ENCODE measurements at regions not wholly inside any gene's neighbourhood (a gene's known extent, or its start where the extent isn't known, plus 50 kb on each side); places are given as distances from the start of the nearest gene placed in this dataset.
"Not testable (repeated sequence)": the region's sequence is repeated elsewhere in the genome, so short reads cannot be mapped to it uniquely, and the experiment has no call there.

DNA sequence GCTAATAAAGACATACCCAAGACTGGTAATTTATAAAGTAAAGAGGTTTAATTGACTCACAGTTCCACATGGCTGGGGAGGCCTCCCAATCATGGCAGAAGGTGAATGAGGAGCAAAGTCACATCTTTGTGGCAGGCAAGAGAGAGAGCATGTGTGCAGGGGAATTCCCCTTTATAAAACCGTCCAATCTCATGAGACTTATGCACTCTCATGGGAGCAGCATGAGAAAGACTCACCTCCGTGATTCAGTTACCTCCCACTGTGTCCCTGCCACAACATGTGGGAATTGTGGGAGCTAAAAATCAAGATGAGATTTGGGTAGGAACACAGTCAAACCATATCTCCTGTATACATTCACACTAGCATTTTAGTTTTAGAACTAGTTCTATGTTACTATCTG is 101.7 kb upstream of the NIPA1 start:
- DNase-seq = not testable (repeated sequence)

DNA sequence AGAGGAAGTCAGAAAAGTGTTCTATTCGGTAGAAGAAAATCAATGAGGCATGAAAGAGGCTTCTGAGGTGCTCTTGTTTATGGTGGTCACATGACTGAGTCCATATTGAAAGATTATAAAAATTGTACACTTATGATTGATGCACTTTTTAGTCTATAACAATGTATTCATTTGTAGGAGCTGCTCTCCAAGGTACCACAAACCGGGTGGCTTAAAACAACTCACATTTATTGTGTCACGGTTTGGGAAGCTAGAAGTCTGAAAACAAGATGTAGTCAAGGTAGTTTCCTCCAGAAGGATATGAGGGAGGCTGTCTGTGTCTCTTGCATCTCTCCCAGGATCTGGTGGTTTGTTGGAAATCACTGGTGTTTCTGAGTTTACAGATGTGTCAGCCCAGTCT is 86.6 kb upstream of the NIPA1 start:
- not testable (repeated sequence) for DNase-seq

DNA sequence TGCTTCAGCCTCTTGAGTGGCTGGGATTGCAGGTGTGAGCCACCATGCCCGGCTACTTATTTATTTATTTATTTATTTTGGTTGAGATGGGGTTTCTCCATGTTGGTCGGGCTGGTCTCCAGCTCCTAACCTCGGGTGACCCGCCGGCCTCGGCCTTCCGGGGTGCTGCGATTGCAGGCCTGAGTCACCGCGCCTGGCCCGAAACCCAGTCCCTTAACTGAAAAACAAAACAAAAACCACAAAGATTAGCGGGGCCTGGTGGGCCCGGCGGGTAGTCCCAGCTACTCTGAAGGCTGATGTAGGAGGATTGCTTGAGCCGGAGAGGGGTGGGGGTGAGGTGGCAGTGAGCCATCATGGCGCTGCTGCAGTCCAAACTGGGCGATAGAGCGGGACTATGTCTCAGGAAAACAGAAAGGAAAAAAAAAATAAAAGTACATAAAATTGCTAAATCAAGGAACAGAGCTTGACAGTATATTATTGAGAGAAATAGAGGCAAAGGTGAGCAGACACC is 75.6 kb upstream of the NIPA1 start:
- not testable (repeated sequence) for DNase-seq

DNA sequence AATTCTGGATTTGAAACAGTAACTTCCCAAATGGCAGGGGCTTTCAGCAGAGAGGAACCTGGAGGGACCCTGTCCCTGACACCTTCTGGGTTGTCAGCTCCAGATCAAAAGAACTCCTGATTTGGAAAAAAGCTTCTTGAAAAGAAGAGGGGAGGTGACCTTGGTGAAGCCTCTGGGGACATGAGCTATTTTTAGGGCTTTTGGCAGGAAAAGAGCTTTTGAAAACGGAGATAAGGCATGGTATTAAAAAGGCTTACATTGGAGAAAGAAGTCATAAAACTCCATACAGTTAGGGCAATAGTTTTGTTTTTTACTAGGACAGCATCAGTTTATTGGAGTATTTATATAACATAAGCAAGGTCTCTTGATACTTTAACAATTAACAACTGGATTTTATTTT is 72.5 kb upstream of the NIPA1 start:
- DNase-seq = not testable (repeated sequence)

DNA sequence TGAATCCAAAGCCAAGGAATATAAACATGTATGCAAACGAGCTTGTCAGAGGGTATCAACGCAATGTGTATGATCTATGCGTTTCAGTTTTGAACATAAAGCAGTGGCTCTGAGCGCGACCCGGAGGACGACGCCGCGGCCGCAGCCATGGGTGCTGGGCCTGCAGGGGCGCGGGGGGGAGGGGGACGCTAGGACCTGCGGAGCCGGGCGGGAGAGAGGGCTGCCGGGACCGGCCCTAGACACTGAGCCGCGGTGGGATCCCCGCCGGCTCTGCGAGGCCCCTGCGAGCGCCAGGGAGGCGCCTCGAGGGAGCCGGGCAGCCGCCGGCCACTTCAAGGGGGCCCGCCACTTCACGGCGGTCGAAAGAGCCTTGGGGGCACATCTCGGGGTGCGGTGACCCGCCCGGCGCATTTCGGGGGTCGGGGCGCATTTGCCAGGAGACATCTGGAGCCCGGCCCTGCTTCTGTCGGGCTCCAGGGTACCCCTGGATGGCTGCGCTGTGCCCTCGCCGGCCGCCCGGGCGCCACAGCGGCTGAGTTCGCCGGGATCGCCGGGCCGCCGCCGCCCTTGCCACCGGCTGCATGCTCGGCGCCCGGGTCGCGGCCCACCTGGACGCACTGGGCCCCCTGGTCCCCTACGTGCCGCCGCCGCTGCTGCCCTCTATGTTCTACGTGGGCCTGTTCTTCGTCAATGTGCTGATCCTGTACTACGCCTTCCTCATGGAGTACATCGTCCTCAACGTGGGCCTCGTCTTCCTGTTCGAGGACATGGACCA is 71.9 kb upstream of the NIPA1 start:
- DNase-seq = peak in 2 of 3 experiments; percentile 70 to 77

DNA sequence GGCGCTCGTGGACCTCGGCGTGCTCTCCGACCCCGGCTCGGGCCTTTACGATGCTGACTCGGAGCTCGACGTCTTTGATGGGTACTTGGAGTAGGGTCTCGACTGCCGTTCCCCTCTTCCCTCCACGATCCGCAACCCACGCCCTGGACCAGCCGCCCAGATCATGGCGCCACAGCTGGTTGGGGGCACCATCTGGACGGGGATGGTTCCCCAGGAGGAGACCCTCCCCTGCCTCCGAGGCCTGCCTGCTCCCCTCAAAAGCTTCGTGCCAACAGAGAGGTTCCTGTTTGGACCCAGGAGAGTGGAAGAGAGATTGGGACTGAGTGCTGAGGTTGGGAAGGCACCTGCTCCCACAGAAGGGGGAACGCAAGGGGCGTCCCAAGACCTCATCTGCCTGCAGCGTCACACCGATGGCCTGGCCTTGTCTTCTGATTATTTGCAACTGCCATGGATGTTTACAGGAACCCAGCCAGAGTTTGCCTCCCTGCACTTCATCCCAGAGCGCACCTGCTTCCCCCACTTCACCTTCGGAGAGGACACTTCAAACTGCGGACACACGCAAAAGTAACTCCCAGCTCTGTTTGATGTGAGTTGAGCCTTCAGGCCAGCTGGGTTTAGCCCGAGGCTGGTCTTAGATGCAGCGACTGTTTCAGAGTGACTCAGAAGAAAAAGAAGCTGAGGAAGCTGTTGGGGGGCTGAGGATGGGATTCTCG is 71.2 kb upstream of the NIPA1 start:
- peak; percentile 6 to 83 (median 68) for DNase-seq

DNA sequence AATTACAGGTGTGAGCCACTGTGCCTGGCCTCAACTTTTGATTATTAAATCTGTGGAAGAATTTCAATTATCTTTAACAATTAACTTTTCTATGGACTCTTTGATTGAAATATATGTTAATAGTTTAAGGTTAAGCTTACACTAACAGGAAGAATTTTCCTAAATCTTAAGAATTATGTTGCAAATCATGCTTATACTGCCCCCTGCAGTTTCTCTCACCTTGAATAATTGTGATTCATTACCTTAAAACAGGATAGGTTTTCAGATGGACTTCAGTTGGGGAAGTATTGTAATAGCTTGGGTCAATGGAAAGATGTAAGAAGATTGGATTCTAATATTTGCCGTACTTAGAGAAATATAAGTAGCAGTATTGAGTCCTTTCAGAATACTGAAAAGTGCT is 66.5 kb upstream of the NIPA1 start:
- DNase-seq = peak in 1 of 3 experiments; percentile 12

DNA sequence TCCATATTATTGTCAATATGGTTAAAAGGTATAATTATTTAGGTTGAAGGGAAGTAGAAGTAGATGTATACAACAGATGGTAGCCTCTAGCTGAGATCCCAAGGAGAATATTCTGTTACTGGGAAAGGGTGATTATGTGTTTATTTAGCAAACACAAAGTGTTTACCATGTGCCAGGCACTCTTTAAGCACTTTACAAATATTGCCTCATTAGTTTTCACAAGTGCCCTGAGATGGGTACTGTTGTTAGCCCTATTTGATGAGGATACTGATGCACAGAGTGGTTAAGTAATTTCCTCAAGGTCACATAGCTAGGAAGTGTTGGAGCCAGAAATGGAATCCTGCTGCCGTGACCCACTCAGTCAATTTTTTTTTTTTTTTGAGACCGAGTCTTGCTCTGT is 60.3 kb upstream of the NIPA1 start:
- peak in 2 of 3 experiments; percentile 12 to 68 for DNase-seq

DNA sequence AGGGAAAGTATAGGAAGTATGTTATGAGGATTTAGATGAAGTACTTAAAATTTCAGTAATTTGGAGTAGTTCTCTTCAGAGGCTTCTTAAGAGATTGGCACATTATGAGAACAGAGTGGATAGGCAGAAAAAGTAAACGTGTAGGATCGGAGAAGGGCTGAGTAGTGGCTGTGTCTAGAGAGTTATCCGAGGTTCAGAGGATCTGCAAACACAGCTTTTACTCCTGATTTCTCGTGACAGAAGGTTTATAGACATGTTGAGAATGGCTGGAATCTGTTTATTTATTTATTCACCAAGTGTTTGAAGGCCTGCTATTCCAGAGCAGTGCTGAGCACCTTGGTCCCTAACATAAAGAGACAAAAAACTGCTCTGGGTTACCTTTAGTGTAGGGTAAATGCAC is 51.4 kb upstream of the NIPA1 start:
- not testable (repeated sequence) for DNase-seq

DNA sequence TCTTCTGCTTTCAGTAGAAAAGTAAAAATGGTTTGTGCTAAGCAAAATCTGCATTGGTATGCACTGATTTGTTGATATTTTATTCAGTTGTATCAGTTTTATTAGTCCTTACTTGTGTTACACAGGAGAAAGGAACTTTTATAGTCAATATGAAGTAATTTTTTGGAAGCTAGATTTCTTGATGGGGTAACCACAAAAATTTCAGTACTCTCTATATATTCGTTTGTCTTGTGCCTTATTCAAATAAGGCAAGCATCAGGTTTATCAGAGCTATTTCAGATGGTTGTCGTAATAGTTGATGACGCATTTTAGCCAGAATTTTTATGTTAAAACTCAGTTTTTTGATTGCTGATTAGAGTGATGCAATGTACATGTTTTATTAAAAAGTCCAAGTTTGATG is 50.7 kb upstream of the NIPA1 start:
- no peak for DNase-seq

DNA sequence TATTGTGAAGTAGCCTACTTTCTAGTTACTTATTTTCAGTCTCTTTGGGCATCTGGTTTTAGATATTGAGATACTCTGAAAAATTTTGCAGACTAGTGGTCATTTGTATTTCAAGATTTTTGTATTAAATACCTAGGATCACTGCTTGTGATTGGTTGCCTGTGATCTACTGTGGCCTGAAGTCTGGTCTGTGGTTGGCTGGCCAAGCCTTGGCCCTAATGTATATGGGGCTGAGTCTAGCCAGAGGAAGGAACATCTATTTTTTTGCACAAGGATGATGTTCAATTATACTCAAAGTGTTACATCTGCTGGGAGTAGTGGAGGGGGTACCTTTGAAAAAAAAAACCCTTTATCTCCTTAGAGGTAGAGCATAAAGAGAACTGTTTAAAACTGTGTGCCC is 50.2 kb upstream of the NIPA1 start:
- not testable (repeated sequence) for DNase-seq
